Immature natural killer cell (primary cell): ENCODE measurements at regions not wholly inside any gene's neighbourhood (a gene's known extent, or its start where the extent isn't known, plus 50 kb on each side); places are given as distances from the start of the nearest gene placed in this dataset.

Experiments used
- DNase-seq, 3 donors: peaks; one replicate each; pipeline ENCODE4 v3.0.0; 2022; ENCODE audit warnings: mixed read lengths in 1 of 3
- H3K27ac Mint-ChIP-seq, 6 donors: one replicate each; pipeline ENCODE4 v1.8.0; 2020; ENCODE audit warnings: mixed read lengths in 6 of 6, mild to moderate bottlenecking in 5 of 6, inconsistent platforms in 4 of 6, moderate library complexity in 3 of 6
- H3K27me3 Mint-ChIP-seq, 3 donors: one replicate each; pipeline ENCODE4 v1.8.0; 2020 to 2021; ENCODE audit warnings: low read depth in 3 of 3, mild to moderate bottlenecking in 3 of 3, mixed read lengths in 3 of 3, moderate library complexity in 3 of 3, inconsistent platforms in 1 of 3
- H3K36me3 Mint-ChIP-seq, 3 donors: one replicate each; pipeline ENCODE4 v1.8.0; 2020; ENCODE audit warnings: mixed read lengths in 3 of 3, inconsistent platforms in 2 of 3, mild to moderate bottlenecking in 2 of 3
- H3K4me1 Mint-ChIP-seq, 2 donors: one replicate each; pipeline ENCODE4 v1.8.0; 2020; ENCODE audit warnings: inconsistent platforms in 2 of 2, mild to moderate bottlenecking in 2 of 2, mixed read lengths in 2 of 2, moderate library complexity in 1 of 2
- H3K4me3 Mint-ChIP-seq, 5 donors: one replicate each; pipeline ENCODE4 v1.8.0; 2020; ENCODE audit warnings: mild to moderate bottlenecking in 5 of 5, mixed read lengths in 5 of 5, inconsistent platforms in 3 of 5, moderate library complexity in 3 of 5
- H3K9me3 Mint-ChIP-seq, 6 donors: one replicate each; pipeline ENCODE4 v1.8.0; 2020; ENCODE audit warnings: mild to moderate bottlenecking in 6 of 6, mixed read lengths in 6 of 6, inconsistent platforms in 4 of 6, moderate library complexity in 3 of 6

DNA sequence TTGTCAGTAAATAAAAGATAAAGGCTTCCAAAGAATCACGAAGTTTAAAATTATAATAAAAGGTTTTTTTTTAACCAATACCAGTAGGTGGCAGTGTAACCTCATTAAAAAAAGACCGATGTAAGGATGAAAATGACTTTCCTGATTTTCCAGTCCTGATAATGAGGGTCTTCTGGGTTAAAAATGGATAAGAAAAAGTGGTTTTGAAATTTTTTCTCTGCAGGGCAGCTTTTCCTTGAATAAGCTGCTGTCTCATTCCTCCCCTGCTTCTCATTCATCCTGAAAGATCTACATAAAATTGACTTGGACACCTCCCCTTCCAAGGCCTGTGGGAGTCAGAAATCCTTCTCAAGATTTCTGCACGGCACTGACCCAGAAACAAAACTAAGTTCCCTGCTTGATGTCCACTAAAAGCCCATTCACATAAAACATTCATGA lies 58.9 kb upstream of the FBXO33 start:
- H3K36me3 Mint-ChIP-seq: no peaks in the 10 kb centered on the region
- H3K27me3 Mint-ChIP-seq: peaks cover 0 to 4% (median 0%) of the 10 kb centered on the region in 3 donors
- no peak overlapping the region for H3K27ac Mint-ChIP-seq
- DNase-seq: peak in 2 of 3 donors; percentile 15 to 17
- peaks cover 0 to 3% (median 1%) of the 10 kb centered on the region in 6 donors for H3K9me3 Mint-ChIP-seq
- H3K4me1 Mint-ChIP-seq: no peaks in the 10 kb centered on the region
- no peak overlapping the region for H3K4me3 Mint-ChIP-seq

DNA sequence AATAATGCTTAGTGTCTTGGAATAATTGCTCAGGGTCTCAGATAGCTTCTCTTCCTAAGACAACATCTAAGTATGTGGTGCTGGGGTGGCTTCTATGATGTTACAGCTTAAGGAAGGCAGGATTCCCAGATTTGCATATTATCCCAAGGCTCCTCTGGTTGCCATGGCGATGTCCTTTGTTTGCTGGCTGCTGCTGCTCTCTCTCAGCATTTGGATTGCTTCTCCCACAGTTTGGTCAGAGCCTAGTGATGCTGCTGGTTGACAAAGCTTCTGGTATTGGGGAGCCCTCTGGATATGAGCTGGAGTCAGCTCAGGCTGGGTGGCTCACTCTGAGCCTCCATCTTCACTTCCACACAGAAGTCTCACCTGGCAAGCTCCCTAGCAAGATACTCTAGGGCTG lies 56.4 kb upstream of the FBXO33 start:
- Mint-ChIP-seq H3K4me3 (no peak overlapping the region), H3K4me1 (no peaks in the 10 kb centered on the region), H3K9me3 (no peaks in the 10 kb centered on the region), H3K36me3 (no peaks in the 10 kb centered on the region), H3K27ac (no peak overlapping the region), H3K27me3 (peaks cover 0 to 1% (median 0%) of the 10 kb centered on the region in 3 donors)
- no peak for DNase-seq

DNA sequence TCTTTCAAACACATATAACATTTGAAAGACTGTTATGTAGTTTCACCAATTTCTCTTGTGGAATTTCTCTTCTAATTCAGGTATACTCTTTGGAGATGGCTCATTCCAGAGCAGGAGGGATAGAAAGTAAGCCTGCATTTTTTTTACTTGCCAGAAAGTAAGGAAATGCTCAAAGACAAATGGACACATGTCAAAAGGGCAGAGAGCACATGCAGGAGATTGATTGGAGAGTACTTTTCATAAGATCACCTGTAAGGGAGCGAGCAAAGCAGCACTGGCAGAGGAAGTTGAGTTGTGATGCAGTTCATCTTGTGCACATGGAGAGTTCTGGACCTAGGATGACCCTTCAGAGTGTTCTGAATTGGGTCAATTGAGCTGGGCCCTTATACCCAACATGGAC lies 51.4 kb upstream of the FBXO33 start:
- no peak for DNase-seq
- peaks cover 0 to 3% (median 0%) of the 10 kb centered on the region in 6 donors for H3K9me3 Mint-ChIP-seq
- no peak overlapping the region for H3K27ac Mint-ChIP-seq
- H3K4me1 Mint-ChIP-seq: no peaks in the 10 kb centered on the region
- H3K4me3 Mint-ChIP-seq: no peak overlapping the region
- peaks cover 1 to 7% (median 3%) of the 10 kb centered on the region in 3 donors for H3K27me3 Mint-ChIP-seq
- H3K36me3 Mint-ChIP-seq: no peaks in the 10 kb centered on the region
